ENCODE measurements at regions not wholly inside any gene's neighbourhood (a gene's known extent, or its start where the extent isn't known, plus 50 kb on each side); places are given as distances from the start of the nearest gene placed in this dataset.

DNA sequence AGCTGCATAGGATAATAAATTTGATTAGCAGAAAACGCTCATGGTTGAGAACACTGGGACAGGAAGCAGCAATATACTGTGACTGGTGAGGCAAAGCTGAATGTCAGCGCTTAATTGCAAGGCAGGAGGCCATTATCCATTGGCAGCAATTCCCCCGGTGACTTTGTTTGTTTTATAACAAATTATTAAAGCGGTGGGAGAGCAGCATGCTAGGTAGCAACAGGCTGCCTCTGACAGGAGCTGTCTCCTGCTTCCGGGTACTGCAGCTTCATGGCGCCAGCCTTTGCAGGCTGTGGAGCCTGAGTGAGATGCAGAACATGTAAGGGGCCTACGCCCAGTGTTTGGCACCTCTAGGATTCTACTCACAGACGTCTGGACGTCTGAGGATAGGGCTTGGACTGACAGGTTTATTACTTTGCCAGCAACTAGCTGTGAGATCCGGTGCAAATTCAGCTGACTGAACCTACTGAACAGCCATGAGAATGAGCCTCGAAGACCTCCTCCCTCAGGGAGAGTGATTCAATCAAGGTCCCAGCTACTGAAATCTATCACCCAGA, 82.1 kb upstream of the SSTR1 start:
- Histone ChIP-seq H3K27me3 (no peaks in the 10 kb centered on the region), H3K27ac (no peak overlapping the region), H3K9me3 (no peaks in the 10 kb centered on the region), H3K36me3 (no peaks in the 10 kb centered on the region), H3K4me3 (no peak overlapping the region), H3K4me1 (no peaks in the 10 kb centered on the region)
- TF ChIP-seq, protein P1, sequence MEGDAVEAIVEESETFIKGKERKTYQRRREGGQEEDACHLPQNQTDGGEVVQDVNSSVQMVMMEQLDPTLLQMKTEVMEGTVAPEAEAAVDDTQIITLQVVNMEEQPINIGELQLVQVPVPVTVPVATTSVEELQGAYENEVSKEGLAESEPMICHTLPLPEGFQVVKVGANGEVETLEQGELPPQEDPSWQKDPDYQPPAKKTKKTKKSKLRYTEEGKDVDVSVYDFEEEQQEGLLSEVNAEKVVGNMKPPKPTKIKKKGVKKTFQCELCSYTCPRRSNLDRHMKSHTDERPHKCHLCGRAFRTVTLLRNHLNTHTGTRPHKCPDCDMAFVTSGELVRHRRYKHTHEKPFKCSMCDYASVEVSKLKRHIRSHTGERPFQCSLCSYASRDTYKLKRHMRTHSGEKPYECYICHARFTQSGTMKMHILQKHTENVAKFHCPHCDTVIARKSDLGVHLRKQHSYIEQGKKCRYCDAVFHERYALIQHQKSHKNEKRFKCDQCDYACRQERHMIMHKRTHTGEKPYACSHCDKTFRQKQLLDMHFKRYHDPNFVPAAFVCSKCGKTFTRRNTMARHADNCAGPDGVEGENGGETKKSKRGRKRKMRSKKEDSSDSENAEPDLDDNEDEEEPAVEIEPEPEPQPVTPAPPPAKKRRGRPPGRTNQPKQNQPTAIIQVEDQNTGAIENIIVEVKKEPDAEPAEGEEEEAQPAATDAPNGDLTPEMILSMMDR (IDR thresholded peaks at IDR 0.05), result no peak
- no peak for TF ChIP-seq POLR2A (IDR thresholded peaks at IDR 0.05)
- intact Hi-C loops (cut with DNase I; ENCODE audit: low total_unique reads), result no loop called here
- no peak for DNase-seq

DNA sequence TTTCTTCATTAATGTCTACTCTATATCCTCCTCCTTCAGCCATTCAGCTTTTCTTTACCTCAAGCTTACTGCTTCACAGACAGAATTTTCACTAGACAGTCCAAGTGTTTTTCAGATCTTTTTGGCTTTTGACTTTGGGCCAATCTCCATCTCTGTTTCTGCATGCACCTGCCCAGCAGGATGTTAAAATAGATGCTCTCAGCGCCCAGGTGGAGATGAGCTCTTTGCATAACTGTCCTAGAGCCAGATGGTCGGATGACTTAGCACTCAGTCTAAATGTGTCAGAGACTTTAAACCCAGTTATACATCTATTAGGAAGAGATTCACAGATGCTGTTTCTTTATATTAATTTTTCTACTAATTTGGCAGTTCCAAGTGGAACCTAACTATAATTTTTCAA, 80.3 kb upstream of the SSTR1 start:
- intact Hi-C loops (cut with DNase I; ENCODE audit: low total_unique reads), result no loop called here
- no peak for DNase-seq
- Histone ChIP-seq H3K27ac (no peak overlapping the region), H3K4me3 (no peak overlapping the region), H3K9me3 (no peaks in the 10 kb centered on the region), H3K36me3 (no peaks in the 10 kb centered on the region), H3K27me3 (no peaks in the 10 kb centered on the region), H3K4me1 (no peaks in the 10 kb centered on the region)
- TF ChIP-seq POLR2A (IDR thresholded peaks at IDR 0.05), result no peak
- TF ChIP-seq, protein P1 (IDR thresholded peaks at IDR 0.05), result no peak

DNA sequence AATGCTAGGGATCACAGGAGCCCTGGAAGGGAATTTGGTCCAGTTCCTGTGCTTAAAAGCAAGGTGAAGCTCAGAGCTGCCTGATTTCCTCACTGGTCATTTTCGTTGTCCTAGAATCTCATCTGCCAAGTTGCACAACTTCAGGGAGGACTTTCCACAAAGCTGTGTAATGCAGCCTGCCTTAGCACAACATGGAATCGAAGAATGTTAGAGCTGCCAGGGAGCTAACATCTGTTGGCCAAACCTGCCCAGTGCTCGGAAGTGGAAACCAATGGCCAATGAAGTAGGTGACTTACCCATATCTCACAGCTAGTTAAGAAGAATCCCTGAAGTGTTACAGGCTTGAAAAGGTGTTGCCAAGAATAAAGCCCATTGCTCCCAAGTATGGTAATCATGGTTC, 79.9 kb upstream of the SSTR1 start:
- no peak overlapping the region for H3K4me3 ChIP-seq
- TF ChIP-seq POLR2A (IDR thresholded peaks at IDR 0.05), result no peak
- TF ChIP-seq, protein P1 (IDR thresholded peaks at IDR 0.05), result no peak
- no peaks in the 10 kb centered on the region for H3K4me1 ChIP-seq
- intact Hi-C loops (cut with DNase I; ENCODE audit: low total_unique reads), result no loop called here
- no peaks in the 10 kb centered on the region for H3K27me3 ChIP-seq
- no peaks in the 10 kb centered on the region for H3K9me3 ChIP-seq
- H3K36me3 ChIP-seq, result no peaks in the 10 kb centered on the region
- no peak for DNase-seq
- no peak overlapping the region for H3K27ac ChIP-seq

DNA sequence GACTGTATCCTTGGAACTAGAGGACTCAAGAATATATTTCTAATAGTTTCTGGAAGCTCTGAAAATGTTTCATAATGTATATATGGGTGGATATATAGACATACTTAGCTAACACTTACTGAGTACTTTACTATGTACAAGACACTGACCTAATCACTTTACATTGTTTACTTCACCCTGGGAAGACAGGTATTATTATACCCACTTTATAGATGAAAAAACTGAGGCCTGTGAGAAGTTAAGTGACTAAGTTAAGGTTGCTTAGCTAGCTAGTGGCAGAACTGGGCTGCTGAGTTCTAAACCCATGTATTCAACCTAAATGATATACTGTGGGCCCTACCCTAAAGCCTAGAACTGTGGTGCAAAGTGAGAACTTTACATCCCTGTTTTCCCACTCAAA, 79.1 kb upstream of the SSTR1 start:
- Histone ChIP-seq H3K36me3 (no peaks in the 10 kb centered on the region), H3K27ac (no peak overlapping the region), H3K4me3 (no peak overlapping the region), H3K4me1 (no peaks in the 10 kb centered on the region), H3K9me3 (no peaks in the 10 kb centered on the region), H3K27me3 (no peaks in the 10 kb centered on the region)
- no peak for TF ChIP-seq POLR2A (IDR thresholded peaks at IDR 0.05)
- TF ChIP-seq, protein P1 (IDR thresholded peaks at IDR 0.05), result no peak
- DNase-seq, result no peak
- intact Hi-C loops (cut with DNase I; ENCODE audit: low total_unique reads), result no loop called here

DNA sequence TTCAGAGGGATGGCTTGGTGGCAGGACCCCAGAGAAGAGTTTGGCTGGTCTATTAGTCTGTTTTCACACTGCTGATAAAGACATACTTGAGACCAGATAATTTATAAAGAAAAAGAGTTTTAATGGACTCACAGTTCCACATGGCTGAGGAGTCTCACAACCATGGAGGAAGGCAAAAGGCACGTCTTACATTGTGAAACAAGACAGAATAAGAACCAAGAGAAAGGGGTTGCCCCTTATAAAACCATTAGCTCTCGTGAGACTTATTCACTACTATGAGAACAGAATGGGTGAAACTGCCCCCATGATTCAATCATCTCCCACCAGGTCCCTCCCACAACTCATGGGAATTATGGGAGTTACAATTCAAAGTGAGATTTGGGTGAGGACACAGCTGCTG, 78.5 kb upstream of the SSTR1 start:
- no peak overlapping the region for H3K4me3 ChIP-seq
- no peak overlapping the region for H3K27ac ChIP-seq
- no peaks in the 10 kb centered on the region for H3K27me3 ChIP-seq
- no peak for TF ChIP-seq POLR2A (IDR thresholded peaks at IDR 0.05)
- TF ChIP-seq, protein P1 (IDR thresholded peaks at IDR 0.05), result no peak
- DNase-seq, result no peak
- no peaks in the 10 kb centered on the region for H3K4me1 ChIP-seq
- H3K9me3 ChIP-seq, result no peaks in the 10 kb centered on the region
- intact Hi-C loops (cut with DNase I; ENCODE audit: low total_unique reads), result no loop called here
- no peaks in the 10 kb centered on the region for H3K36me3 ChIP-seq

Data from uterus (tissue), 3 donors.